GM23248 (cell line): ENCODE measurements at regions not wholly inside any gene's neighbourhood (a gene's known extent, or its start where the extent isn't known, plus 50 kb on each side); places are given as distances from the start of the nearest gene placed in this dataset.

Experiments
- DNase-seq: peaks from one replicate; pipeline ENCODE4 v3.0.0-alpha.2; 2015
- H2AFZ ChIP-seq: fragments of 200-600 bp; sonication (generic); 2 replicates; pipeline ENCODE4 v1.6.1; 2016; ENCODE audit warnings: antibody characterized with exemption
- H3F3A ChIP-seq: fragments of 200-600 bp; sonication (generic); 2 replicates; pipeline ENCODE4 v1.6.1; 2016; ENCODE audit warnings: mild to moderate bottlenecking, antibody characterized with exemption, mixed run types; ENCODE audit not compliant: insufficient read depth
- H3K27ac ChIP-seq: fragments of 200-600 bp; sonication (generic); 2 replicates; pipeline ENCODE4 v1.5.1; 2016; ENCODE audit warnings: mild to moderate bottlenecking
- H3K27me3 ChIP-seq: fragments of 200-600 bp; sonication (generic); replicated peaks from 2 replicates; pipeline ENCODE4 v1.6.1; 2016; ENCODE audit warnings: mild to moderate bottlenecking; ENCODE audit not compliant: insufficient read depth
- H3K36me3 ChIP-seq: fragments of 200-600 bp; sonication (generic); 2 replicates; pipeline ENCODE4 v1.6.1; 2016; ENCODE audit warnings: low read depth, mild to moderate bottlenecking
- H3K4me1 ChIP-seq: fragments of 200-600 bp; sonication (generic); 2 replicates; pipeline ENCODE4 v1.6.1; 2016; ENCODE audit warnings: mild to moderate bottlenecking; ENCODE audit not compliant: insufficient read depth
- H3K4me2 ChIP-seq: fragments of 200-600 bp; sonication (generic); one replicate; pipeline ENCODE4 v1.6.1; 2016; ENCODE audit warnings: mild to moderate bottlenecking; ENCODE audit not compliant: unreplicated experiment
- H3K4me3 ChIP-seq: fragments of 200-600 bp; sonication (generic); 2 replicates; pipeline ENCODE4 v1.5.1; 2016; ENCODE audit warnings: mild to moderate bottlenecking
- H3K79me2 ChIP-seq: fragments of 200-600 bp; sonication (generic); 2 replicates; pipeline ENCODE4 v1.6.1; 2016; ENCODE audit warnings: mild to moderate bottlenecking; ENCODE audit not compliant: insufficient read depth
- H3K9ac ChIP-seq: fragments of 200-600 bp; sonication (generic); 2 replicates; pipeline ENCODE4 v1.6.1; 2016; ENCODE audit warnings: mild to moderate bottlenecking
- H3K9me2 ChIP-seq: fragments of 200-600 bp; sonication (generic); 2 replicates; pipeline ENCODE4 v1.6.1; 2016; ENCODE audit warnings: mixed run types, mild to moderate bottlenecking, moderate library complexity; ENCODE audit not compliant: insufficient read depth
- H3K9me3 ChIP-seq: fragments of 200-600 bp; sonication (generic); one replicate; pipeline ENCODE4 v1.6.1; 2017; ENCODE audit warnings: low read depth
- H4K20me1 ChIP-seq: fragments of 200-600 bp; sonication (generic); 2 replicates; pipeline ENCODE4 v1.6.0; 2016; ENCODE audit not compliant: insufficient read depth
- EZH2 ChIP-seq: fragments of 200-600 bp; sonication (generic); IDR thresholded peaks from 2 replicates; pipeline ENCODE4 v1.6.1; 2018; ENCODE audit warnings: antibody characterized with exemption, mild to moderate bottlenecking; ENCODE audit not compliant: insufficient read depth, poor library complexity, severe bottlenecking
- EZH2phosphoT487 ChIP-seq: fragments of 200-600 bp; sonication (generic); IDR thresholded peaks from 2 replicates; pipeline ENCODE4 v1.6.1; 2018; ENCODE audit warnings: antibody characterized with exemption, moderate library complexity, mild to moderate bottlenecking, low read depth; ENCODE audit not compliant: insufficient read depth
- whole genome bisulfite sequencing, 2 experiments: methylation state at CpG; one replicate each; pipeline ENCODE4 v1.1.6; 2015 to 2017; ENCODE audit warnings: low lambda C conversion rate in 2 of 2, low coverage in 1 of 2; ENCODE audit errors: missing lambda C conversion rate in 2 of 2; 5-methylcytosine and 5-hydroxymethylcytosine counted together
- in situ Hi-C: fragments of 300-500 bp; cut with MboI; formaldehyde crosslinking; loops from 2 replicates; pipeline ENCODE4 v1.15.0; 2020

- no peak overlapping the region for H2AFZ ChIP-seq
- H3K4me1 ChIP-seq: peaks cover 35% of the 10 kb centered on the region
- H3K4me3 ChIP-seq: no peak overlapping the region
- 87 to 94% methylated on average over 2 of the region's 2 CpGs for WGBS, 2 experiments
- in situ Hi-C loops: no loop called here
- no peaks in the 10 kb centered on the region for H4K20me1 ChIP-seq
- TF ChIP-seq EZH2 (no peak), EZH2phosphoT487 (no peak)
- no peaks in the 10 kb centered on the region for H3K27me3 ChIP-seq
- H3K36me3 ChIP-seq: no peaks in the 10 kb centered on the region
- no peaks in the 10 kb centered on the region for H3K9me2 ChIP-seq
- no peak for DNase-seq
- H3K79me2 ChIP-seq: no peaks in the 10 kb centered on the region
- no peaks in the 10 kb centered on the region for H3K9me3 ChIP-seq
- H3K9ac ChIP-seq: no peak overlapping the region
- H3K4me2 ChIP-seq: no peak overlapping the region
- peaks cover 21% of the 10 kb centered on the region; the same call in 1 of the 2 replicates for H3F3A ChIP-seq
- H3K27ac ChIP-seq: no peak overlapping the region
These were observed 220.4 kb downstream of the FAM76B start for GRCh38 chr11:95569207-95569606.

GRCh38 chr11:95568281-95568680, 221.3 kb downstream of the FAM76B start:
- H3K4me3 ChIP-seq: no peak overlapping the region
- peaks cover 25% of the 10 kb centered on the region; the same call in 1 of the 2 replicates for H3F3A ChIP-seq
- H3K9me3 ChIP-seq: no peaks in the 10 kb centered on the region
- no peak overlapping the region for H3K9ac ChIP-seq
- H3K9me2 ChIP-seq: no peaks in the 10 kb centered on the region
- no peaks in the 10 kb centered on the region for H3K27me3 ChIP-seq
- 88 to 96% methylated on average over 1 of the region's 1 CpG for WGBS, 2 experiments
- H2AFZ ChIP-seq: no peak overlapping the region
- no peaks in the 10 kb centered on the region for H4K20me1 ChIP-seq
- in situ Hi-C loops: no loop called here
- no peak for DNase-seq
- TF ChIP-seq EZH2phosphoT487: no peak
- no peak for TF ChIP-seq EZH2
- H3K36me3 ChIP-seq: no peaks in the 10 kb centered on the region
- no peak overlapping the region for H3K27ac ChIP-seq
- peaks cover 44% of the 10 kb centered on the region for H3K4me1 ChIP-seq
- no peak overlapping the region for H3K4me2 ChIP-seq
- H3K79me2 ChIP-seq: no peaks in the 10 kb centered on the region

- no peak overlapping the region for H2AFZ ChIP-seq
- no peaks in the 10 kb centered on the region for H3K79me2 ChIP-seq
- H3K27me3 ChIP-seq: no peaks in the 10 kb centered on the region
- H3K4me2 ChIP-seq: peak overlapping the region; percentile 51
- in situ Hi-C loops: no loop called here
- 38 to 54% methylated on average over 1 of the region's 1 CpG for WGBS, 2 experiments
- no peaks in the 10 kb centered on the region for H3K9me3 ChIP-seq
- peaks cover 49% of the 10 kb centered on the region for H3K4me1 ChIP-seq
- no peaks in the 10 kb centered on the region for H3K9me2 ChIP-seq
- no peak overlapping the region for H3K27ac ChIP-seq
- H3F3A ChIP-seq: peaks cover 25% of the 10 kb centered on the region; the same call in 1 of the 2 replicates
- TF ChIP-seq EZH2phosphoT487: no peak
- no peak for TF ChIP-seq EZH2
- no peak overlapping the region for H3K4me3 ChIP-seq
- no peaks in the 10 kb centered on the region for H3K36me3 ChIP-seq
- DNase-seq: peak; percentile 81
- H4K20me1 ChIP-seq: no peaks in the 10 kb centered on the region
- H3K9ac ChIP-seq: no peak overlapping the region
These were observed 221.9 kb downstream of the FAM76B start for GRCh38 chr11:95567685-95568084.

GRCh38 chr11:95566211-95566610, 223.4 kb downstream of the FAM76B start:
- no peak for DNase-seq
- WGBS, 2 experiments: 26 to 40% methylated on average over 1 of the region's 1 CpG
- TF ChIP-seq EZH2phosphoT487 (no peak), EZH2 (no peak)
- H2AFZ ChIP-seq: no peak overlapping the region
- no peaks in the 10 kb centered on the region; the same call in 1 of the 2 replicates for H3K9me2 ChIP-seq
- peaks cover 49% of the 10 kb centered on the region for H3K4me1 ChIP-seq
- in situ Hi-C loops: no loop called here
- peak overlapping the region; percentile 22 for H3K4me2 ChIP-seq
- H3K27me3 ChIP-seq: no peaks in the 10 kb centered on the region
- H3K4me3 ChIP-seq: no peak overlapping the region
- no peaks in the 10 kb centered on the region for H3K36me3 ChIP-seq
- H3K27ac ChIP-seq: no peak overlapping the region
- H4K20me1 ChIP-seq: no peaks in the 10 kb centered on the region
- no peak overlapping the region for H3K9ac ChIP-seq
- H3F3A ChIP-seq: peaks cover 25% of the 10 kb centered on the region; the same call in 1 of the 2 replicates
- H3K9me3 ChIP-seq: no peaks in the 10 kb centered on the region
- H3K79me2 ChIP-seq: no peaks in the 10 kb centered on the region

GRCh38 chr11:95565724-95566141, 223.8 kb downstream of the FAM76B start:
- Histone ChIP-seq H3K4me1 (peaks cover 49% of the 10 kb centered on the region), H3K27ac (no peak overlapping the region), H3K27me3 (no peaks in the 10 kb centered on the region), H3K9ac (no peak overlapping the region), H3K9me3 (no peaks in the 10 kb centered on the region), H3K36me3 (no peaks in the 10 kb centered on the region), H3F3A (peaks cover 25% of the 10 kb centered on the region; the same call in 1 of the 2 replicates), H3K9me2 (no peaks in the 10 kb centered on the region; the same call in 1 of the 2 replicates), H3K4me2 (no peak overlapping the region), H4K20me1 (no peaks in the 10 kb centered on the region), H2AFZ (no peak overlapping the region), H3K4me3 (no peak overlapping the region), H3K79me2 (no peaks in the 10 kb centered on the region)
- no peak for TF ChIP-seq EZH2
- TF ChIP-seq EZH2phosphoT487: no peak
- 54 to 55% methylated on average over 1 of the region's 1 CpG for WGBS, 2 experiments
- no peak for DNase-seq
- in situ Hi-C loops: no loop called here
